Activated CD4-positive, alpha-beta T cell treated with anti-CD3 and anti-CD28 coated beads, Interleukin-2, Interleukin-6, amounts not matched to agents 100 ng/mL and 50 ng/mL, durations not matched to agents 16 hours and 8 hours (primary cell): ENCODE measurements at regions not wholly inside any gene's neighbourhood (a gene's known extent, or its start where the extent isn't known, plus 50 kb on each side); places are given as distances from the start of the nearest gene placed in this dataset.
"Not testable (repeated sequence)": the region's sequence is repeated elsewhere in the genome, so short reads cannot be mapped to it uniquely, and the experiment has no call there.

ENCODE experiments used
- DNase-seq: peaks from one replicate; pipeline ENCODE4 v3.0.0-alpha.2; 2020

DNA sequence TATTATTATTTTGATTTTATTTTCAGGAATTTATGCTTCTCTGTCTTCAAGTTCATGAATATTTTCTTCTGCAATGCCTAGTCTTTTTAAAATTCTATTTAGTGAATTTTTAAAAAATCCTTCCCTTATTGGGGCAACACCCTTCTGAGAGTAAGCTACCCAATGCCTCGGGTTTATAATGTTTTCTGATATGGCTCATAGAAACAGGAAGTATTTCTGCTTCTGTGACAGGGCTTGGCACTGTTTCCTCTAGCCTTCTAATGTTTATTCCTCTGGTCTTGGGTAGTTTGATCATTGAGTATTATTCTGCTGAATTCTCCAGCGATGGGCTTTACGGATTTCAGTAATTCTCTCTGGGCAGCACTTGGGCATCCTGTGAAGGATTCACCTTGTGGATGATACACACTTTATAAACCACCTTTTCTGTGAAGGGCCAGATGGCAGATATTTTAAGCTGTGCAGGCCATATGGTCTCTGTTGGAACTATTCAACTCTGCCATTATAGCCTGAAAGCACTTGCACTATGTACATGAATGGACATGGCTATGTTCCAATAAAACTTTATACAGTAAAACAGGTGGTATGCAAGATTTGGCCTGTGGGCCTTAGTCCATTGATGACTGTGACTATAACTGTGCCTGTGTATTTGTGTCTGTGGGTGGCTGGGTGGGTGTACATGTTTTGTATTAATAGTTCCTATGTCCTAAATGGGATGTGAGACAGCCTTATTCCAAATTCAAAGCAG lies 95.9 kb upstream of the FAT1 start:
- no peak for DNase-seq

DNA sequence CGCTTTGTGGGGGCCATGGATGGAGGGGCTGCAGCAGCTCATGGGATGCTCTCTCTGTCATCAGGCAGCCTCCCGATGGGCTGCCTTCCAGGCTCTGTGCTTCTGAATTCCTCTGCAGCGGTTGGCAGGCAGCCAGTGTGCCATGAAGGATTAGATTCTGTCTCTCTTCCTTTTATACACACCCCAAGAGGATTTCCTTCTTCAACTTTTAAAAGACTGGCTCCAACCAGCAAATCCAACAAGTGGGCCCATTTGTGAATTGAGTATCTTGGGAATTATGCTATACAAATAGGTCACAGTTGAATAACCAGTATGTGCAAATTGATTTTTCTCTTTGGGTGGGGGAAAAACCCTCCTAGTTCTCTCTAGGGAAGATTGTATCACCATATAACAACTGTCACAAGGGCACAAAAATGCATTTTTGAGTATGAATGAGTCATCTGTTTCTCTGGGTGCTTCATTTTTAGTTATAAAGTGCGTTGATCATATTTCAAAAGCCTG lies 96.8 kb upstream of the FAT1 start:
- DNase-seq = no peak

DNA sequence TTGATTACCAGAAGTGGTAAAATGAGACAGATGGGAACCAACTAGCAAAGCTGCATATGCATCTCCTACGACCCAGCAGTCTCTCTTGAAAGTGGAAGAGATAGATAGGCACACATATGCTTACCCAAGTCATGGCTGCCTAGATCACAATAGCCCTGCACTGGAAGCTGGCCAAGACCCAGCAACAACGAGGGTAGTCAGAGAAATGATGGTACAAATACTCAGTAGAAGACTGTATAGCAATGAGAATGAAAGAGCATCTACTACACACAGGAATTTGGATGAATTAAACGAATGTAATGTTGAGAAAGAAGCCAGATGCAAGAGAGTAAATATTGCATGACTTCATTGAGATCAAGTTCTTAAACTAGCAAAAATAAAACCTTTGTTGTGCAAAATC lies 100.3 kb upstream of the FAT1 start:
- no peak for DNase-seq

DNA sequence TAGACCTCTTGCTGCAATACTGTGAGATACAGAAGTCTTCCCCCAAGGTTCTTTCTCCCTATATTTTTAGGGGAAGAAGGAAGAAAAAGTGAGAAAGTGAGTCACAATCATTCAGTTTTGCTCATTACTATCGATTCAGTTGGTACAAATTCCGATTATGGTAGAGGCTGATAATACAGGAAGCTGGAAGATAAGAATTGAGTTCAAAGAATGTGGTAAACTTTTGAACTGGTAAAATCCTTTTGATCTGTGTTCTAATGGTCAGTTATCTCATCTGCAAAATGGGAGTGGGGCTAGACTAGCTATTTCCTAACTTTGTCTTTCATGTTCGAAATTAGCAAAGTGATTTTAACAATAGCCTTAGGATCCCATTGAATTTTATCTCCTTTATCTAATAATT lies 101.4 kb upstream of the FAT1 start:
- no peak for DNase-seq

DNA sequence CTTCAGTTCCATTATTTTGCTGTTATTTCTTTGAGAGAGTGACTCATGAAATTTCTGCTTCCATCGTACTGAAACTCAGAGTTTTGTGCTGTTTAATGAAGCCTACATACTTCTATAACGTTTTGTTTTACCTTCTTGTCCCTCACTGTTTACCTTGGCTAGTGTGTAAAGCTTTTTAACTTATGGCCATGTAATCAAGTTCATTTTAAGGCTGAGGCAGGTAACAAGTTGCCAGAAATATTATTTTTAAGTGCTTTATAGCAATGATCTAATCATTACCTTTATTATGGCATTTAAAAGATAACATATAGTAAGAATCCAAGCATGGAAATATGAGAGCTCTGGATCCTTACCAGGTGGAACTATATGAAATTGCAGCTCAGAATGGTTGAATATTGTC lies 102.3 kb upstream of the FAT1 start:
- DNase-seq = no peak

DNA sequence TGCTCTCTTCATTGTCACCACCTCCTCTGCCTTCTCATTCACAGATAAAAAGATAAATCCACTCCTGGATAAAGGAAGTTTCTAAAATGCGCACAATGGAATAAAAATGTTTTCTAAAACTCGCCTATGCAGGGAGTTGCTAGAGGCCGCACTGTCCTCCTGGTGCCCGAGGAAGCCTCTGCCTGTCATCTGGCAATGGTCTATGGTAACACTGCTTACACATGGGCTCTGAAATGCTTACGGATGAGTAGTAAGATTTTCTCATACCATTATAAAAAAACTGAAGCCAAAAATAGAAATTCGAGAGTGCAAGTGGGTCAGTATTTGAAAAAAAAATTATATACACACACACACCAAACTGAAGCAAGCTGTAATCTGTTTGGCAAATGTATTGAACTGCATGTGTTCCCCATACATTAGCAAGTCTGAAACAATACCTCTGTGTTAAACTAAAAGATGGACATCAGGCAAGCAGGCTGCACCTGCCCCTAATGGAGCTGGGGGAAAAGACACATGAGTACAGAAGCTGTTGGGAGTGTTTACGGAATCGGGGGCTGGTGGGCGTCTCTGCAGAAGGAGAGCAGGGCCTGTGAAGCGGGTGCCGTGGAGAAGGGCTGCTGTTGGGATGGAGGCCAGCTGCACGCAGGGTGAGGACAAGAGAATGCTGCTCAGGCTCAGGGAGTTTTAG lies 103.3 kb upstream of the FAT1 start:
- no peak for DNase-seq

DNA sequence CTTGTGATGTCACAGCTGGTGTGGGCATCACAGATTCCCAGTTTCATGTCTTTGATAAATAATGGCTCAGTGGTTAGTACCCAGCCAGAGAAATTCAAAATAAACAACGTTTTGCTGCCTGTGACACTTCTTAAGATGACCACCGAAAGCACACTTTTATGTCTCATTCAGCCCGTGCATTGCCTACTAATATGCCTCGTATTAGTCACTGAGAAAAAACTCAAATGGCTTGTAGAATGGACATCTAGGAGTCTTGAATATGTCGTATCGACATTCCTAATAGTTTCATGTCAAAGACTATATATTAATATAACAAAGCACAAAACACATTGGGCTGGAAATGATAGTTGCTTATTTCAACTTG lies 103.9 kb upstream of the FAT1 start:
- DNase-seq = no peak

DNA sequence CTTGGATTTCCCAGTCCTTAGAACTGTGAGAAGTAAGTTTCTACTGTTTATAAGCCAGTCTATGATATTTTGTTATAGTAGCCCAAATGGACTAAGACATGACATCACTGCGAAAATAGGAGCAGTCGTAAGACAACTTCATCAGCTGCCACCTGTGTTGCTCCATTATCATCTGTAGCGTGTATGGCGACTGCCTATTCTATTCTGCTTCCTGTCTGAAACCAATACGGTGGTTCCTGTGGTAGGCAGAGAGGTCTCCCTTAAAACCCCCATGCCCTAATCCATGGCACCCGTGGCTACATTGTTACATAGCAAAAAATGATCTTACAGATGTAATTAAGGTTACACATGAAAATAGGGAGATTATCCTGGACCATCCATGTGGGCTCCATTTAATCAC lies 105.4 kb upstream of the FAT1 start:
- DNase-seq = no peak

DNA sequence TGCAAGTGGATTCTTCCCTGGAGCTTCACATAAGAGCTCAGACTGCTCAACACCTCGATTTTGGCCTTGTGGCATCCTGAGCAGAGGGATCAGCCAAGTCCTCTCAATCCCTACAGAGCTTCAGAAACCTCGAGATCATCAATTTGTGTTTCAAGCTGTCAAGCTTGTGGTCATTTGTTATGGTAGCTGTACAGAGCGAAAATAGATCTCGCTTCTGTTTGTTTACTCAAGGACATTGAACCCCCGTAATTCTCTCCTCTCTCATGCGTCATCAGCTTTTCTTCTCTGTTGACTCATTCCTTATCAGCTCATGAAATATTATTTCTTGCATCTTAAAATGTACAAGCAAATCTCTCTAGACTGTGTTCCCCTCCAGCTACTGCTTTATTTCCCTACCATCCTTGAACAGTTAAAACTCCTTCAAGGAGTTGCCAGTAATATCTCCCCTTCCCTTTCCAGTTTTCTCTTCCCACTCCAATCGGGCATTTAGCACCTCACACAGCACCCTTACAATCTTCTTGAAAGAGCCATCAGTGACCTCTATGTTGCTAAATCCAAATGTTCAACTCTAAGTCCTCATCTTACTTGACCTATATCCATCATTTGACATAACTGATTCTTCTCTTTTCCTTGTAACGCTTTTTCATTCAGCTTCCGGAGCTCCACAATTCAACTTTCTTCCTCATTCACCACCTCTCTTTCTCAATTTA lies 106.2 kb upstream of the FAT1 start:
- DNase-seq = no peak

DNA sequence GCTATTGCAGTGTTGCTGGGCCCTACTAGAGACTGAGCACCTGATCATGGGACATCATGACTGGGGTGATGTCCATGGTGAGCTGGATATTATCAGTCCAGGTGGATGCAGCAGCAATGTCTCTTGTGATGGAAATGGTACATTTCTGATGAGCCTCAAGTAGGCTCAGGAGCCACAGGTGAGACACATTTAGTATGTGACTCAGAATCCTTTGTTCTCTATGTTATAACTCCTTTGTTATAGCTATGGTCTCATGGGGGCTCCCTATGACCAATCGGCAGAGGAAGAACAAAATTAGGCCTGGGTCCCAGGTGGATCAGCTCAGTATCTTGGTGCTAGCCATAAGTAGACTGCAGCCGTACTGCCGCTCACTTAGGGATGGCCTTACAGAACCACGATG lies 107.9 kb upstream of the FAT1 start:
- DNase-seq = no peak

DNA sequence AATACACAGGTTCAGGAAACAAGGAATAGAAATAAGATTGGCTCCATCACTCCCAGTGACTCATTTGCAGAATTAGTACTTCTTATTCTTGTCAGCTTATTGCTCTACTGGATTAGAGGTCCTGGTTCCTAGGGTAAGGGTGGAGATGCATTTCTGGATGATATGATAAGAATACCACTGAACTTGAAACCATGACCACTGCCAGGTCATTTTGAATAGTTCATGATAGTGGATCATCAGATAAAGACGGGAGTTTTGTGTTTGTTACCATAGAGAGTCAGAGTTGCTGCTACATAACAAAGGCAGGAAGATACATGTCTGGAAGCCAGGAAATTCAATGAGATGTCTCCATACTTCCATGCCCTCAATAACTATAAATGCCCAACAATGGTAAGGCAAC lies 109.2 kb upstream of the FAT1 start:
- no peak for DNase-seq

DNA sequence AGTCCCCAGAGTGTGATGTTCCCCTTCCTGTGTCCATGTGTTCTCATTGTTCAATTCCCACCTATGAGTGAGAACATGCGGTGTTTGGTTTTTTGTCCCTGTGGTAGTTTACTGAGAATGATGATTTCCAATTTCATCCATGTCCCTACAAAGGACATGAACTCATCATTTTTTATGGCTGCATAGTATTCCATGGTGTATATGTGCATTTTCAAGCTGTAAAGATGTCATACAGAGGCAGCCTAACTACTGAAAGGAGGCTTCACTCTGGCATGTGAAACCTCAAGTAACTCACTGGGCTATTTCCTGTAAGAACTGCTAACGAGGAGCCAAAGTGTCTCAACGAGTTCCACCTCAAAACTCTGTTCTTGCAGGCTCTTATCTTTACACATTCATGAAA lies 113.8 kb upstream of the FAT1 start:
- DNase-seq = not testable (repeated sequence)

DNA sequence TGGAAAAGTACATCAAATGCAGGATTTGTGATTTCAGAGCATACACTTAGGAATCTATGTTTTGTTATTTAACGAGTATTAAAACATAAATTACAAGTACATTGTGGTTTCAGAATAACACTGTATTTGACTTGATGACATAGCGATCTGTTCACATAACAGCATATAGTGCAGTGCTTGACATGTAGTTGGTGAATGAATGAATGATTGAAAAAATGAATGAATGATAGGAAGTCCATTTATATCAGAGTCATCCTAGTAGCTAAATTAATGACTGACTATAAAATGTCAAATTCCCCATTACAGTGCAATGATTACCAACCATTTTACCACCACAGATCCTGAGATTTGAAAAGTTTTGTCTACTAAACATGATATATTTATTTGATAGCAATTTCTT lies 114.6 kb upstream of the FAT1 start:
- DNase-seq = no peak

DNA sequence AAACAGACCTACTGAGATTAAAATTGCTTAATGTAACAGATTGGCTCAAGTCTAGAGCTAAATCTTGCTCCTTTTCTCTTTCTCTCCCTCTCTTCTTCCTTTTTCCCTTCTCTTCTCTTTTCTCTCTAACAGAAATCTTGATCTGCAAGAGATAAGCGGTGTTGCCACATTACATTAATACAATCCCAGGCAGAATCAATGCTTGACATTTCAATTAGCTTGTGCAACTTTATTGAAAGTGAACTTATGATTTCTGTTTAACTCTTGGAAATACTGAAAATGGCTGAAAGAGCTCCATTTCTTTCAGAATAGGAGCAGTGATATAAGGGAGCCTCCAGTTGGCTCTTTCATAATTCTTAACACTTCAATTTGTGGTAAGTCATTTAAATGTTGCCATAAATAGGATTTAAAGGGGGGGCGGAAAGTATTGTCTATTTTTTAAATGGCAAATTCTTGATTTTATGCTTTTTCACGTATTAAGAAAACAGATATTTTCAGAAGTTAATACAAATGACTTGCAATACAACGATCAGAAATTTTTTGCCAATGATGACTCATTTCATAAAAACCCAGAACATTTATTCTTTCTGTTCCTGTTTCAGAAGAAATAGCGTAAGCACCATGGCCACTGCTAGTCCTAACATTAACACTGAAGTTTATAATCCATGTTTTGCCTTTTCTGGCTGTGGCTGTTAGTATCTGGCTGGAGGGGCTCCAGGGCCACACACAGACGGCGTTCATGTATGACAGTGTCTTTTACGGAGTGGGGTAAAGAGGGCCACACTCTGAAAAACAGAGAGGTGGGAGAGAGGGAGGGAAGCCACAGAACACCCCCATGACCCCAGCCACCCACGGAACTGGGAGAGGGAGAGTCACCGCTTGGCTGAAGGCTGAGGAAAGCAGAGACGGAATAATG lies 115.7 kb upstream of the FAT1 start:
- no peak for DNase-seq

DNA sequence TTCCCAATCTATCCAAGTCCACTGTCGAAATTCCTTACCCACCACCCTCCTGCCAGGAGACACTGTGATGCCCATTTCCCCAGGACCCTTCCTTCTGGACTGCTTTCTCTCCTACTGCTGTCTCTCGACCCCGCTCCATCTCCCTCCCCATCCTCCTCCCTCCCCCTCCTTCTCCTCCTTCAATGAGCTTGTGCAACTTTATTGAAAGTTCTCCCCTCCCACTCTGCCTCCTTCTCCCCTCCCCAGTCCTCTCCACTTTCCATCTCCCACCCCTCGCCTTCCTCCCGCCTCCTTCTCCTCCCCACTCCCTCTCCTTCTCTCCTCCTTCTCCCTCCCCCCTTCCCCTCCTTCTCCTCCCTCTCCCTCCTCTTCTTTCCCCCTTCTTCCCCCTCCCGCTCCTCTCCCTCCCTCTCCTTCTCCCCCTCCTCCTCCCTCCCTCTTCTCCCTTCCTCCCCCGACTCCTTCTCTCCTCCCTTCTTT lies 116.6 kb upstream of the FAT1 start:
- DNase-seq = no peak

DNA sequence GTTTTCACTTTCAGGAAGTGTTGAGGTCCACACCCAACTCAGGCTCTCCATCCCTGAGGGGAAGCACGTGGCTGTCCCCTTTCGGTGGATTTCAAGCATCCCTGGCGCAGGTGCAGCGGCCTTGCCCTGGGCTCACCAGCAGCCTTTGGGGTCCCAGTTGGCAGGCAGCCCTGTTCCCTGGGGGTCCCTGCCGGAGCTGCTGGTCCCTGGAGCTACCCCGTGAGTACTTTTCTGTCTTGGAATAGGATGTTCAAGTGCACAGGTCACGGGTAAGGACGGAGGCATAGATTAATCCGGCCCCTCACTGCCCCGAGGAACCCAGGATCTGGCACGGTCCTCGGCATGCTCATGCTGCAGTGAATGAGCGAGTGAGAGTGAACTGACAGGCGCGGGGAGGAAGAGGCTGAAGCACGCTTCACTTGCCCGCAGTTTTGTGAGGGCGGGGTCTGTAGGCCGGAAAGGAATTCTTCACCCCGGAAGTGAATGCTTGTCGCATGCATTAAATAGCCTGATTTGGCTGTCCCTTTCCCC lies 117.2 kb upstream of the FAT1 start:
- no peak for DNase-seq

DNA sequence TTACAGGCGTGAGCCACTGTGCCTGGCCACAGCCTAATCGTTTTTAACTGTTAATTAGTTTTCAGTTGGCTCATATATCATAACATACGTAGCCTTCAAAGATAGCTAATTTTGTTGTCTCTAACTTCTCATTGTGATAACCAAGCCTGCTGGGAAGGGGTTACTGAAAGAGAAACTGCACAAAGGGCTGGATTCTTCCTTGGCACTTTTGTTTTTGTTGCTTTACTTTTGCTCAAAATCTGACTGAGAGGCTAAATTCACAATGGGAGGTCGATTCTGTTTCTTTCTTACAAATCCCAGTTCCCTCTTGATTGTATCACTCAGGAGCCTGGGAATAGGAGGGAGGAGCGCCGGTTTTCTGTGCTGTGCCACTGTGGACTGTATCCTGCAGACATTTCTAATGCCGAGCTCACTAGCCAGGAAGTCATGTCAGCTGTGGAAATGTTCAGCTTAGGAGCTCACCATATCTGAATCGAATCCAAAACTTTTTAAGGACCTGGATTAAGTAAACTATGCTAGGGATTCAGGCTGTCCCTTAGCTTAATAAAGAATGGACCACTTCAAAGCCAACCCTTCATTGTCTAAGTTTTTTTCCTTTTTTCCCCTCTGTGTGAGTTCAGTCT lies 120.5 kb upstream of the FAT1 start:
- no peak for DNase-seq

DNA sequence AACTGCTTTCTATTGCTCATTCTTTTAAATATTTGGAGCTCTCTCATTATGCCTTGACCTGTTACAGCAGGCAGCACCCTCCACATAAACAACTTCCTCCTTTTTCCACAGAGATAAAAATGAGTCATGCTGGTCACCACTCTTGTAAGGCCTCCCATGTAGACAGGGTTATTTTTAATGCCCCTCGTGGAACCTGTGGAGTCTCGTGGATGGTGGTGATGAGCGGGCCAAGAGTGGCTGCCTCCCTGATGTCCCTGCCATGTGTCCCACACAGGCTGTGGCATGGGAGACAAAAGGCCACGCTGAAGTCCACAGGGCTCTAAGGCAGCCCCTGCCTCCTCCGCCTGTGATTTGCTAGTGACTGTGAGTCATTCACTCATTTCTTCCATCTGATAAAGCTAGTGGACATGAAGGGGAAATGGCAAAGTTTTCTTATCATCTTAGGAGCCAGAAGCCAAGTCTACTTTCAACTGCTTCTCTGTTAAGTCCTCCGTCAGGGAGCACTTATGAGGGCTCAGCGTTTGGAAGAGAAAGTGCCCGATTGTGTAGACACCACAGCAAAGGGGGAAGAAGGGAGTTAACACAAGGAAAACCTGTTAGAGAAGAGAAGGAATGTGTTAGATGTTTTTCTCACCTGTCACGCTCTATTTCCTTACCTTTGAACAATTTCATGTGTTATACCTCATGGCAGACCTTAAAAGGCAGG lies 121.6 kb upstream of the FAT1 start:
- no peak for DNase-seq

DNA sequence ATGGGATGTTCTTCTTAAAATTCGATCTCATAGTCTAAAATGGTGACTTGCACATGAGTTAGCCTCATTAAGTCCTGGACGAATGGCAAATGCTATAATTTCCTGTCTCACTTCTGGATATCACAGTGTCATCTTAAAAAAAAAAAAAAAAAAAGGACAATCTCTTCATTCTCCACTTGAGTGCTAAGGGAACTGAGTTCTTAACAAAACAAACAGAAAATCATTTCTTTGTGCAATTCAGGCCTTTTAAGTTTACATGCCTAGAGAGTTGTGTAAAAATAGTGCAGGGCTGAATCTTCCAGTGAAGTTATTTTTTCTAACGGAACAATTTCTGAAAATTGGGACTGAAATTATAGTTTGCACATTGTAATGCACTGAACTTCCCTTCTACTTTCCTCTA lies 122.8 kb upstream of the FAT1 start:
- no peak for DNase-seq

DNA sequence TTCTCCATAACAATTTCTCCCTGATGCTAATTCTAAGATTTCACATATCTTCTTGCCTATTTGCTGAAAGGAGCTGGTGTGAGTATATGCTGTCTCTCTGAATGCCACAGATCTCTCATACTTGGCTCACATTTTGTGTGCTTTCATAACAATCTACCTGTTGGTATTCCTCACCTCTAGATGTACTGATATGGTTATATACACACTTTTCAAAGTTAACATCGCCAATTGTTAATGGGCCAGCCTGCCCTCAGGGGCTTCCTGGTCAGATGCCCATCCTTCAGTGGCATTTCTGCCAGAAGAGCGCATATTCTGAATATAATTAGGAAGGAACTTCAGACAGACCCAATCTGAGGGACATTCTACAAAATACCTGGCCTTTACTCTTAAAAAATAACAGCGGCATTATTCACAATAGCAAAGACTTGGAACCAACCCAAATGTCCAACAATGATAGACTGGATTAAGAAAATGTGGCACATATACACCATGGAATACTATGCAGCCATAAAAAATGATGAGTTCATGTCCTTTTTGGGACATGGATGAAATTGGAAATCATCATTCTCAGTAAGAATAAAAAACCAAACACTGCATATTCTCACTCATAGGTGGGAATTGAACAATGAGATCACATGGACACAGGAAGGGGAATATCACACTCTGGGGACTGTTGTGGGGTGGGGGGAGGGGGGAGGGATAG lies 123.9 kb upstream of the FAT1 start:
- not testable (repeated sequence) for DNase-seq

DNA sequence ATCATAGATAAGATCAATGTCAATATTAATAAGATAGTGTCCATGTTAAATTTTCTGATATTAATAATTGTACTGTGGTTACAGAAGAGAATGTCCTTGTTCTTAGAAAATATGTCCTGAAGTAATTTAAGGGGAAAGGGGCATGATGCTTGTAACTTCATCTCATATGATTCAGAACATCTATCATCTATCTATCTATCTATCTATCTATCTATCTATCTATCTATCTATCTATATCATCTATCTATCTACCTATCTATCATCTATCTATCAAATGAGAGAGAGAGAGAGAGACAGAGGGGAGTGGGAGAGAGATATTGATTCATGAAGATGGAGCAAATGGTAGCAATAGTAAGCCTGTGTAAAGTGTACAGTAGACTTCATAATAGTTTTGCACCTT lies 124.8 kb upstream of the FAT1 start:
- no peak for DNase-seq
